ENCODE measurements at regions not wholly inside any gene's neighbourhood (a gene's known extent, or its start where the extent isn't known, plus 50 kb on each side); places are given as distances from the start of the nearest gene placed in this dataset.

- TF ChIP-seq CTCF (IDR thresholded peaks at IDR 0.05 in 4 of 5, conservative IDR thresholded peaks at IDR 0.05 in 1 of 5) (no peak), POLR2A (IDR thresholded peaks at IDR 0.05) (no peak)
Observed at GRCh38 chr12:126282691-126283090, 1217.5 kb downstream of the AACS start.

All from gastrocnemius medialis (tissue), 4 donors.